ENCODE measurements at regions not wholly inside any gene's neighbourhood (a gene's known extent, or its start where the extent isn't known, plus 50 kb on each side); places are given as distances from the start of the nearest gene placed in this dataset.

DNA sequence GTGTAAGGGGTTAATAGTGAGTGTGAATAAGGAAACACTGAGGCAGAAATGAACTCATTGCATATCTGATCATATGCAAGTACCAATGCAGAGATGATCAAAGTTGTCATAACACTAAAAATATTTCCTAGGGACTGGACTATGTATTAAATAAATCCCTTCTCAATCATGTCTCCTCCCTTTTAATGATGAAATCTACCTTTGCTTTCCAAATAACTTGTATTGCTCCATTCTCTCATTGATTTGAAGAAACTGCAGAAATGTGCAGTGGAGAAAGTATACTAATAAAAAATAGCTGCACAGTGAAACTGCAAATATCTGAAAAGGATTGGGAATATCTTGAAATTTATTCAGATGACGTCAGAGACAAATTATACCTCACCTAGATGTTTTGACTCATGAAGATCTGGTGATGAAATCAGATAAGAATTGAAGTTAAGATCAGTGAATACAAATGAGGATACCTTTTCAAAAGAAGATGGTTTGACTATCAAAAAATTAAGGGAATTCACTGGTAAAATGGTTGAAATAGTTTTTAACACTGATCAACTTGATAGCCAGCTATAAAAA is 1264.9 kb upstream of the USP15 start:
- intact Hi-C loops (cut with micrococcal nuclease) = no loop called here
- DNase-seq (no peak), ATAC-seq (no peak)

GRCh38 chr12:60997869-60998378 is 1262.3 kb upstream of the USP15 start:
- DNase-seq (no peak), ATAC-seq (no peak)
- intact Hi-C loops (cut with micrococcal nuclease) = no loop called here

DNA sequence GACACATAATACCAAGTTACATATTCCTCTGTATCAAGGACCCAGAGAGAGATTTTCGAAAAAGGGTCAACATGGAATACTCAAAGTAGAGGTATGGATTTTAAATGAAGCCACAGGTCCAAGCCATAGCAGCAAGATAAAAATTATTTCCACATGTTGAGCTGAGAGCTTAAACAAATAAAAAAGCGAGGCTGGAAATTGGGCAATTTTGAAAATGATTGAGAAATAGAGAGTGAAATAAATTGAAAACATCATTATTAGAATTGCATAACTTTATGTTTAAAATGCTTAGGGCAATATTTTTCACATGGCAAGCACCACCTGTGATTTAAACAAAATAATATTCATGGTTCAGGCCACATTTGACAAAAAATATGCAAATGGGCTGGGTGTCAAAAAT is 1251.0 kb upstream of the USP15 start:
- no peak for DNase-seq
- intact Hi-C loops (cut with micrococcal nuclease) = no loop called here
- no peak for ATAC-seq

DNA sequence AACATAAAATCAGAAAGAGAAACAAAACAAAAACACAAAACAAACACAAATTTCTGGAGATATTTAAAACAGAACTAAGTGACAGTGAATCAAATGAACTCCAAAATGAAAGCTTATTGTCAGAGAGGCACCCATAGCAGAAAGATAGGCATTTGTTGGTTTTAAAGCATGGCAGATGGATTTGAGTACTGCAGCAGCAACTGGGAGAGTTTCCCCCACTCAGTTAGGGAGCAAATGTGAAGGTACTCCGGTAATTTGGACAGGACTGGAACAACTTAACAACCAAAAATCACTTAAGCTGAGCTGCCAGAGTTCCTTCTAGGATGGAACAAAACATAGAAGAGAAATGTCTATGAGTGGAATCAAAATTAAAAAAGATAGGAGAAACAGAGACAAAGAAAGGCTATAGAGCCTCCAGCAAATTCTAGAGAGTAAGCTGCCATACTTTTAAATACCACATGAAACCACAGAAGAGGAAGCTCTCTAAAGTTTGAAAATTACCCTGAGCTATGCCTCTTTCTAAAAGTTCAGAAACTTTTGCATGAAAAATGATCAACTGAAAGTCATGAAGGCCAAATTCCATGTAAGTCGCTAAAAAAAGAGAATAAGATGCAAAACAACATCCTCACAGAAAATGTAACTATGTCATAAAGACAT is 1248.3 kb upstream of the USP15 start:
- intact Hi-C loops (cut with micrococcal nuclease) = no loop called here
- ATAC-seq = no peak
- DNase-seq = no peak

DNA sequence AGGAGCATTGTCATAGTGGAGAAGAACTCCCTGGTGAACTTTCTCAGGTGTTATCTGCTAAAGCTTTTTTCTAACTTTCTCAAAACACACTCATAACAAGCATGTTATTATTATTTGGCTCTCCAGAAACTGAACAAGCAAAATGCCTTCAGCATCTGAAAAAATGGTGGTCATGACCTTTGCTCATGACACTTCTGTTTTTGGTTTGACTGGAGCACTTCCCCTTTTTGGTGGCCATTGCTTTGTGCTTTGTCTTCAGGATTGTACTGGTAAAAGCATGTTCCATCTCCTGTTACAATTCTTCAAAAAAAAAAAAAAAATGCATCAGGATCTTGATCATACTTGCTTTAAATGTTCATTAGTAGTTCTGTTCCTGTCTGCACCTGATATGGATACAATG is 1241.6 kb upstream of the USP15 start:
- DNase-seq (no peak), ATAC-seq (no peak)
- intact Hi-C loops (cut with micrococcal nuclease) = no loop called here

GRCh38 chr12:61023231-61023630 is 1237.0 kb upstream of the USP15 start:
- intact Hi-C loops (cut with micrococcal nuclease) = no loop called here
- peak; percentile 21 for DNase-seq
- ATAC-seq = no peak

DNA sequence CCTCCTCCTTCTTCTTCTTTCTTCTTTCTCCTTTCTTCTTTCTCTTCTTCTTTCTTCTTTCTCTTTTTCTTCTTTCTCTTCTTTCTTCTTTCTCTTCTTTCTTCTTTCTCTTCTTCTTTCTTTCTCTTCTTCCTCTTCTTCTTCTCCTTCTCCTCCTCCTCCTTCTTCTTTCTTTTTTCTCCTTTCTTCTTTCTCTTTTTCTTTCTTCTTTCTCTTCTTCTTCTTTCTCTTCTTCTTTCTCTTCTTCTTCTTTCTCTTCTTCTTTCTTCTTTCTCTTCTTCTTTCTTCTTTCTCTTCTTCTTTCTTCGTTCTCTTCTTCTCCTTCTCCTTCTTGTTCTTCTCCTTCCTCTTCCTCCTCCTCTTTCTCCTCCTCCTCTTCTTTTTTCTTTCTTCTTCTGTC is 1230.7 kb upstream of the USP15 start:
- intact Hi-C loops (cut with micrococcal nuclease) = no loop called here
- no peak for DNase-seq
- ATAC-seq = no peak

- intact Hi-C loops (cut with micrococcal nuclease) = no loop called here
- DNase-seq (no peak), ATAC-seq (no peak)
These were observed 1222.4 kb upstream of the USP15 start for GRCh38 chr12:61037792-61038191.

GRCh38 chr12:61043838-61044237 is 1216.4 kb upstream of the USP15 start:
- no peak for ATAC-seq
- intact Hi-C loops (cut with micrococcal nuclease) = no loop called here
- DNase-seq = no peak

DNA sequence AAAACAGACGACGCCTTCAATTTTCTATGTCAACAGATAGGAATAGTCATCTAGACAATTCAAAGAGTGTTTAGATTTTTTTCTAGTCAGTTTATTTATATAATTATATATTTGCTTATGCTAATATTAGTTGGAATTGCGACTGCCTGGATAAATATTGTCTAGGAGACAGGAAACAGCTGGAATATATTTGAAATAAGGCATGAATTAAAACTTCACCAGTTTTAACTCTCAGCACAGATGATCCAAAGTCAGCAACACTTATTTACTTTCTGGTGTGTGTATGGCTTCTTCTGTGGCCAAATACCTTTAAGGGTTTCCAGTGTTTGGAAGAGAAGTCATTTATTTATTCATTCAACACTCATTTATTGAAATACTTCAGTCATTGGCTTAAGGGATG is 1215.4 kb upstream of the USP15 start:
- intact Hi-C loops (cut with micrococcal nuclease) = no loop called here
- ATAC-seq (no peak), DNase-seq (no peak)

- DNase-seq (no peak), ATAC-seq (no peak)
- intact Hi-C loops (cut with micrococcal nuclease) = no loop called here
These were observed 1189.4 kb upstream of the USP15 start for GRCh38 chr12:61070640-61071414.

DNA sequence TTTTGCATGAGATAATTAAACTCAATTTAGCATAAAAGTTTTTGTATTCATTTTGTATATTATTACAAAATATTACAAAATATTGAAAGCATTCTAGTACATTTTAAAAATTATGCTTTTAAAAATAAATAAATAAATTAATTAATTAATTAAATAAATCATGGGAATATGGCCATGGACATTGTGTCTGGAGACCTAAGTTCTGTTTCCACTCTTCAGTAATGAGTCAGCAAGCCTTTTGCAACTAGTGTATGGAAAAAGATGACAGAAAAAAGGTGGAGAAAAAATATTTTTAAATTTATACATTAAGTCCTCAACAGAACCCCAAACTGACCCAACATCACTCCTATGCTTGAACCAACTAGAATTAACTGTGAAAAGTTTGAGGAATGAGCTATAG is 1187.5 kb upstream of the USP15 start:
- no peak for DNase-seq
- no peak for ATAC-seq
- intact Hi-C loops (cut with micrococcal nuclease) = no loop called here

DNA sequence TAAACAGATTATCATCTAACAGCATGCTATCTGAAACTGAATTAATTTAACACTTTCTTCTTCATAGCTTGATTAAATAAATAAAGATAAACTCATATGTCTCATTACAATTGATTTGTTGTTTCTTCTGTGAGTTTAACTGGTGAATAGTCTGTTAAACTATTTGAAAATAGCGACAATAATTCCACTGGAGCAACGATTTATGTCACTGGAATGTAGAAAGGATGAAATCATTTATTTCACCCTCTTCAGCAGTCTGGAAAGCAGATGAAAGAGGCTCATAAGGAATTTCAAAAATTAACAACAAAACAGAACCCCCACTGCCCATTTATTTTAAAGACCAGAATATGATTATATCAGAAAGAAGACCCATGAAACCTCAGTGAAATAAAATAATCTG is 1165.1 kb upstream of the USP15 start:
- DNase-seq = no peak
- intact Hi-C loops (cut with micrococcal nuclease) = no loop called here
- ATAC-seq = no peak

DNA sequence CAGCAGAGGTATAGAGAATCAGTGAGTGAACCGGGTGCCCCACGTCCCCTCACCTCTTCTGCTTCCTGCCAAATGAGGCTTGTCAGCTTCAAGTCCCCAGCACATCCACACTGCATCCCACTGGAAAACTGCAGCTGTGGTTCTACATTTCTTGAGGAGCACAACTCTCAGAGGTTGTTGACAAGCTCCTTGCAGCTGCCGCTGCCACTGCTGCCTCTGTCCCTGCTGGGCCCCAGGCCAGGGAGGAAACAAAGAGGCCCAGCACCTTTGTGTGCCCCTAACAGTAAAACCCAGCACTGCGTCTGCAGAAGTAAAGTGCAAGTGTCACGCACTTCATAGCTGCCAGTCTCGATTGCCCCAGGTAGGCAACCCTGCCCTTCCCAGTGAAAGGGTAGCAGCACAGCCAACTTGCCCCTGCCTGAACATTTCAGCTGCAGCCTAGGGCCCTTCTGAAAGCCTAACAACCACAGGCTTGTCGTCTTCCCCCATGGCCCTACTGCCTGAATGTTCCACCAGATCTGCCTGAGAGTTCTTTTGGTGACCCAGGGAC is 1162.1 kb upstream of the USP15 start:
- DNase-seq (no peak), ATAC-seq (no peak)
- intact Hi-C loops (cut with micrococcal nuclease) = no loop called here

GRCh38 chr12:61107118-61107517 is 1153.1 kb upstream of the USP15 start:
- intact Hi-C loops (cut with micrococcal nuclease) = no loop called here
- DNase-seq (no peak), ATAC-seq (no peak)

- intact Hi-C loops (cut with micrococcal nuclease) = no loop called here
- no peak for ATAC-seq
- no peak for DNase-seq
These were observed 1149.0 kb upstream of the USP15 start for GRCh38 chr12:61111218-61111617.

DNA sequence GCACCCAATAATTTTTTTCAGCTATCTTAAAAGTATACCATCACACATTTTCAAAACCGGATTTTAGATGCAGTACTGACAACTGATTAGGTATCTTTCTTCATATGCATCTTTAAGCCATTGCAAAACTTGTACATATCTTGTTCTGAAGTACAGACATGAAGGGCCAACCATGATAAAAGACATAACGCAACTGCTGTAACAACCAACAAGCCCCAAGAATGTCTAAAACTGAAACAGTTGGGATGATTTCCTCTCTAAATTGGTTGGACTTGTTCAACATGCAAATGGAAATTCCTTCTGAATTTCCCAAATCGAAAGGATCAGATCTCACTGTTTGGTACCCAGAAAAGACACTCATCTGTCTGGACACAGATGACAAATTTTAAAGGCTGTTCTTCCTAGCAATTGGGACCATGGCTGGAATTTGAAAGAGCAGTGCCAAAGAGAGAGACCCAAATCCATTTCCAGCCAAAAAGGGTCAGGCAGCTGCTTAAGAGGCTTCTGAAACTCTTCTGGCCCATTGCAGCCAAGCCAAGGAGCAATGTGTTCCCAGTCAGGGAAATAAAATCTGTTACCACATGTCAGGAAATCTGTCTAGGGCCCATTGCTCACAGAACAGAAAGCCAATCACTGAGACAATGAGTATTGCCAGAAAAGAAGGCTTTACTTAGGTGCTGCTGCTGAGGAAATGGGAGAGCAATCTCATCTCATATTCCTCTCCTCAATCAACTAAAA is 1122.4 kb upstream of the USP15 start:
- no peak for DNase-seq
- intact Hi-C loops (cut with micrococcal nuclease) = no loop called here
- ATAC-seq = peak; percentile 97

DNA sequence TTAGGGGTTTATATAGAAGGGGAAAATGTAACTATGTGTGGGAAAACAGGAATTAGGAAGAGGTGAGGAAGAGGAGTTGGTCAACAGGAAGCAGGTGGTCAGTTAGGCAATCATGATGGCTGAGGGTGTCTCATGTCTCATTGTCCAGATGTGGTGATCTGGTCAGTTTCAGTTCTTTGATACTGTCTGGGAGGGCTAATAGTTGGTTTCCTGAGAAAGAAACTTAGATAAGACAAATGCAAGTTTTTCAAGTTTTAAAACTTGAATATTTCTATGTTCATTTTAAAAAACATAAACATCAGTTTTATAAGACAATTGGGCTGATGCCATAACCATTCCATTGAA is 1121.8 kb upstream of the USP15 start:
- intact Hi-C loops (cut with micrococcal nuclease) = no loop called here
- DNase-seq (no peak), ATAC-seq (peak; percentile 92)

- ATAC-seq (no peak), DNase-seq (no peak)
- intact Hi-C loops (cut with micrococcal nuclease) = no loop called here
These were observed 1098.2 kb upstream of the USP15 start for GRCh38 chr12:61161961-61162360.

All from left ventricle myocardium superior (tissue), 1 donor.